Panc1 (cell line): ENCODE measurements at regions not wholly inside any gene's neighbourhood (a gene's known extent, or its start where the extent isn't known, plus 50 kb on each side); places are given as distances from the start of the nearest gene placed in this dataset.

ENCODE experiments used
- ATAC-seq: fragments of 200-7000 bp; cut with Tn5 transposase; 2 replicates; pipeline ENCODE4 v1.9.1; 2020; ENCODE audit warnings: mild to moderate bottlenecking, moderate library complexity
- BruUV-seq: library from RNA; stranded (reverse); fragments of 400-500 nt; replicated peaks from 2 replicates; lab custom pipeline; 2021; lab: Mats Ljungman, UMichigan
- CTCF ChIA-PET: fragments of 300-600 bp; sonication (Branson Sonifier 250); formaldehyde crosslinking; loops from one replicate; lab custom pipeline; 2022; ENCODE audit warnings: antibody characterized with exemption; lab: Charles Lee
- POLR2A ChIA-PET: fragments of 300-600 bp; sonication (Branson Sonifier 250); formaldehyde crosslinking; loops from one replicate; lab custom pipeline; 2022; ENCODE audit warnings: antibody characterized with exemption; lab: Charles Lee
- DNase-seq: peaks from one replicate; pipeline ENCODE4 v3.0.0-alpha.2; 2010; ENCODE audit warnings: low read depth, low spot score
- H3K27ac ChIP-seq: 2 replicates; pipeline ENCODE4 v1.5.1; 2011; ENCODE audit warnings: mild to moderate bottlenecking, low read length, inconsistent platforms
- H3K27me3 ChIP-seq: fragments of 200-500 bp; sonication (Bioruptor generic); 2 replicates; pipeline ENCODE4 v1.6.0; 2014; ENCODE audit warnings: low read length, inconsistent platforms; ENCODE audit not compliant: control insufficient read depth, insufficient read depth
- H3K36me3 ChIP-seq: fragments of 200-500 bp; sonication (Bioruptor generic); 2 replicates; pipeline ENCODE4 v1.5.1; 2014; ENCODE audit warnings: inconsistent platforms, mild to moderate bottlenecking, low read length, moderate library complexity; ENCODE audit not compliant: control insufficient read depth, insufficient read depth
- H3K4me1 ChIP-seq: 2 replicates; pipeline ENCODE4 v1.5.1; 2011; ENCODE audit warnings: inconsistent platforms, mild to moderate bottlenecking, low read length, moderate library complexity; ENCODE audit not compliant: control insufficient read depth, insufficient read depth
- H3K4me3 ChIP-seq, 2 experiments: 2 replicates each; pipeline ENCODE4 v1.5.1; 2011 to 2012; ENCODE audit warnings: low read depth in 2 of 2, low read length in 2 of 2, mild to moderate bottlenecking in 2 of 2, inconsistent platforms in 1 of 2, moderate library complexity in 1 of 2
- H3K9me3 ChIP-seq: fragments of 200-500 bp; sonication (Bioruptor generic); 2 replicates; pipeline ENCODE4 v1.5.1; 2014; ENCODE audit warnings: low read depth, mild to moderate bottlenecking, inconsistent platforms, low read length, moderate library complexity; ENCODE audit not compliant: control insufficient read depth, insufficient read depth
- CTCF ChIP-seq: fragments of 450-650 bp; IDR thresholded peaks from 2 replicates; pipeline ENCODE4 v1.5.1; 2017; ENCODE audit warnings: mild to moderate bottlenecking
- POLR2AphosphoS5 ChIP-seq: IDR thresholded peaks from 2 replicates; pipeline ENCODE4 v1.6.1; 2012; ENCODE audit warnings: mild to moderate bottlenecking, low read depth, low read length, moderate library complexity
- SIN3A ChIP-seq: IDR thresholded peaks from 2 replicates; pipeline ENCODE4 v1.6.1; 2012; ENCODE audit warnings: low read depth, mild to moderate bottlenecking, low read length, moderate library complexity, borderline replicate concordance; ENCODE audit not compliant: insufficient read depth
- TCF7L2 ChIP-seq: IDR thresholded peaks from 2 replicates; pipeline ENCODE4 v1.6.1; 2011; ENCODE audit warnings: mild to moderate bottlenecking, low read depth, low read length, inconsistent platforms
- in situ Hi-C: cut with HindIII; loops from 2 replicates; pipeline ENCODE4 v1.10.0; 2016; ENCODE audit warnings: low sequenced_read_pairs, low pct_unique_long_range_greater_than_20kb
- intact Hi-C: fragments of 100-400 bp; cut with micrococcal nuclease; formaldehyde crosslinking; loops from one replicate; pipeline ENCODE4 v1.10.0; 2022; ENCODE audit not compliant: unreplicated experiment
- TF ChIP-seq, protein P1 (sequence below), 2 experiments: IDR thresholded peaks; 2 replicates each; pipeline ENCODE4 v1.6.1; 2011 to 2012; ENCODE audit warnings: low read depth in 2 of 2, control low read depth in 1 of 2, low read length in 1 of 2, mild to moderate bottlenecking in 1 of 2, moderate library complexity in 1 of 2; ENCODE audit not compliant: insufficient read depth in 1 of 2

DNA sequence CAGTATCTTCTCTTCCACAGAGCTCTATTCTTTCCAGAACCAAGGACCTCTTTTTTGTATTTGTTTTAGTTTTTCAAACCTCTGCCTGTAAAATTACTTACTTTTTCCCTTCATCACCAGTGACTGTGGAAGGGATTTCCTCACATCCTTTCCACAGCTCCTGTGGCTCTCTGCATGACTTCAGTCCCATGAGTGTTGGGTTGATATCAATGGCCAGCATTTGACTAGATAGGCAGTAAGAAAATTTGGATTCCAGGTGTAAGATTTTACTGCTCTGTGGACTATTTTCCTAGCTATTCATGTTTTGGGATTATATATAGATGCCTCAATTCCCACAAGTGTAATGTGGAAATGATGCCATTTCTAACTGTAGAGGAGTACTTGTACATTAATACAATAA, 171.5 kb upstream of the PTBP2 start:
- ATAC-seq (no peak), DNase-seq (no peak)
- BruUV-seq, result no TSS peak
- Histone ChIP-seq H3K4me1 (no peaks in the 10 kb centered on the region), H3K36me3 (no peaks in the 10 kb centered on the region), H3K9me3 (no peaks in the 10 kb centered on the region), H3K27ac (no peak overlapping the region), H3K4me3 (no peak overlapping the region), H3K27me3 (no peaks in the 10 kb centered on the region)
- TF ChIP-seq TCF7L2, result no peak
- no peak for TF ChIP-seq CTCF
- TF ChIP-seq, protein P1, sequence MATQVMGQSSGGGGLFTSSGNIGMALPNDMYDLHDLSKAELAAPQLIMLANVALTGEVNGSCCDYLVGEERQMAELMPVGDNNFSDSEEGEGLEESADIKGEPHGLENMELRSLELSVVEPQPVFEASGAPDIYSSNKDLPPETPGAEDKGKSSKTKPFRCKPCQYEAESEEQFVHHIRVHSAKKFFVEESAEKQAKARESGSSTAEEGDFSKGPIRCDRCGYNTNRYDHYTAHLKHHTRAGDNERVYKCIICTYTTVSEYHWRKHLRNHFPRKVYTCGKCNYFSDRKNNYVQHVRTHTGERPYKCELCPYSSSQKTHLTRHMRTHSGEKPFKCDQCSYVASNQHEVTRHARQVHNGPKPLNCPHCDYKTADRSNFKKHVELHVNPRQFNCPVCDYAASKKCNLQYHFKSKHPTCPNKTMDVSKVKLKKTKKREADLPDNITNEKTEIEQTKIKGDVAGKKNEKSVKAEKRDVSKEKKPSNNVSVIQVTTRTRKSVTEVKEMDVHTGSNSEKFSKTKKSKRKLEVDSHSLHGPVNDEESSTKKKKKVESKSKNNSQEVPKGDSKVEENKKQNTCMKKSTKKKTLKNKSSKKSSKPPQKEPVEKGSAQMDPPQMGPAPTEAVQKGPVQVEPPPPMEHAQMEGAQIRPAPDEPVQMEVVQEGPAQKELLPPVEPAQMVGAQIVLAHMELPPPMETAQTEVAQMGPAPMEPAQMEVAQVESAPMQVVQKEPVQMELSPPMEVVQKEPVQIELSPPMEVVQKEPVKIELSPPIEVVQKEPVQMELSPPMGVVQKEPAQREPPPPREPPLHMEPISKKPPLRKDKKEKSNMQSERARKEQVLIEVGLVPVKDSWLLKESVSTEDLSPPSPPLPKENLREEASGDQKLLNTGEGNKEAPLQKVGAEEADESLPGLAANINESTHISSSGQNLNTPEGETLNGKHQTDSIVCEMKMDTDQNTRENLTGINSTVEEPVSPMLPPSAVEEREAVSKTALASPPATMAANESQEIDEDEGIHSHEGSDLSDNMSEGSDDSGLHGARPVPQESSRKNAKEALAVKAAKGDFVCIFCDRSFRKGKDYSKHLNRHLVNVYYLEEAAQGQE (IDR thresholded peaks at IDR 0.05; ENCODE audit: insufficient read depth in 1 of 2, low read depth in 2 of 2, low read length in 1 of 2), result no peak
- TF ChIP-seq SIN3A, result no peak
- TF ChIP-seq POLR2AphosphoS5, result no peak
- intact Hi-C loops, result no loop called here
- POLR2A ChIA-PET, result no interaction called here
- in situ Hi-C loops, result no loop called here
- CTCF ChIA-PET, result no interaction called here

- intact Hi-C loops, result no loop called here
These were observed 169.1 kb upstream of the PTBP2 start for GRCh38 chr1:96552451-96552850.

More at GRCh38 chr1:96552451-96552850, 169.1 kb upstream of the PTBP2 start:
- CTCF ChIA-PET, result no interaction called here
- POLR2A ChIA-PET, result no interaction called here
- ATAC-seq (no peak), DNase-seq (no peak)
- no peaks in the 10 kb centered on the region for H3K27me3 ChIP-seq
- TF ChIP-seq CTCF (no peak), TCF7L2 (no peak), SIN3A (no peak), POLR2AphosphoS5 (no peak)
- TF ChIP-seq, protein P1 (IDR thresholded peaks at IDR 0.05; ENCODE audit: insufficient read depth in 1 of 2, low read depth in 2 of 2, low read length in 1 of 2), result no peak
- H3K27ac ChIP-seq, result no peak overlapping the region
- no peaks in the 10 kb centered on the region for H3K36me3 ChIP-seq
- no peaks in the 10 kb centered on the region for H3K4me1 ChIP-seq
- no peaks in the 10 kb centered on the region for H3K9me3 ChIP-seq
- BruUV-seq, result no TSS peak
- in situ Hi-C loops, result no loop called here
- no peak overlapping the region for H3K4me3 ChIP-seq
